Type B pancreatic cell (in vitro differentiated cells): ENCODE measurements at regions not wholly inside any gene's neighbourhood (a gene's known extent, or its start where the extent isn't known, plus 50 kb on each side); places are given as distances from the start of the nearest gene placed in this dataset.

ENCODE experiments used
- DNase-seq: peaks from one replicate; pipeline ENCODE4 v3.0.0; 2021; ENCODE audit warnings: mixed read lengths; ENCODE audit not compliant: unreplicated experiment; ENCODE audit errors: extremely low spot score
- H3K27ac Mint-ChIP-seq: 2 replicates; pipeline ENCODE4 v1.8.0; 2021; ENCODE audit warnings: mild to moderate bottlenecking, mixed read lengths
- H3K27me3 Mint-ChIP-seq: 2 replicates; pipeline ENCODE4 v1.8.0; 2021; ENCODE audit warnings: mixed read lengths
- H3K36me3 Mint-ChIP-seq: 2 replicates; pipeline ENCODE4 v1.8.0; 2021; ENCODE audit warnings: mixed read lengths
- H3K4me1 Mint-ChIP-seq: one replicate; pipeline ENCODE4 v1.8.0; 2021; ENCODE audit warnings: mixed read lengths; ENCODE audit not compliant: unreplicated experiment
- H3K4me3 Mint-ChIP-seq: 2 replicates; pipeline ENCODE4 v1.8.0; 2021; ENCODE audit warnings: mild to moderate bottlenecking, mixed read lengths
- H3K9me3 Mint-ChIP-seq: 2 replicates; pipeline ENCODE4 v1.8.0; 2021; ENCODE audit warnings: mixed read lengths
- TF ChIP-seq, protein P1 (sequence below): fragments of 200-600 bp; sonication (generic); conservative IDR thresholded peaks from 2 replicates; pipeline ENCODE4 v1.5.0; 2021; ENCODE audit warnings: antibody characterized with exemption, mild to moderate bottlenecking

DNA sequence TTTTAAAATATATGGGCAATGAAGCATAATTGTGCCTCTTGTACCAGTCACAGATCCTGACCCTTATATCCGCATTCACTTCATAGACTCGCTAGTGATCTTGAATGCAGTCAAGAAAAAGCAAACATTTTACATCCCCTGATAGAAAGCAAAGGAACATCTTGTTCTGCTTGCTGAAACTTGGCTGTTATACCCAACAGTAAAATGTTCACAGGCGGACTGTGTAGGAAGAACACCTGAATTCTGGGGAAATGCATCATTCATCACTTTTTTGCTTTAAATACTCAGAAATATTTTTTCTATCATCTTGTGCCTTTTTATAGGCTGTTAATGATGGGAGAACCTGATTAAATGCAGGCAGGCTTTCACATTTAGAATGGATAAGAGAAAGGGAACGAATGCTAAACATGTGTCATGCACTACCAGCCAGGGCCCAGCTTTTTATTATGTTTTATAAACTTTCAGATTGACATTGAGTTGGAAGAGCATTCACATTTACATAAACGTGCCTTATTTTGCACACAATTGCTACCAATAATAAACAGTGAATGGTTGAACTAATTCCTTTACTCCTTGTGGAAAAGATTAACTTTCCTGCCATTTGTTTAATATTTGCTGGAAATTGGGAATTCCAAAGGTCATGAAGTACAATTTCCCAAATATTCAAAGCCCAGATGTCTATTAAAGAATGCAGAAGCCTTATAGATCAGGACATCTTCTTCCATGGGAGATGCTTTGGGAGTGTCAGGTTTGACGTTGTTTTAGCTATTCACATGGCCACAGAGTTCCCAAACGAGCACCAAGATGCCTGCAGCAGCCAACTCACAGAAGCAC lies 756.2 kb downstream of the TLE1 start:
- Mint-ChIP-seq H3K9me3 (no peaks in the 10 kb centered on the region), H3K36me3 (no peaks in the 10 kb centered on the region), H3K4me3 (no peak overlapping the region), H3K27ac (no peak overlapping the region), H3K27me3 (no peaks in the 10 kb centered on the region), H3K4me1 (no peaks in the 10 kb centered on the region)
- TF ChIP-seq, protein P1, sequence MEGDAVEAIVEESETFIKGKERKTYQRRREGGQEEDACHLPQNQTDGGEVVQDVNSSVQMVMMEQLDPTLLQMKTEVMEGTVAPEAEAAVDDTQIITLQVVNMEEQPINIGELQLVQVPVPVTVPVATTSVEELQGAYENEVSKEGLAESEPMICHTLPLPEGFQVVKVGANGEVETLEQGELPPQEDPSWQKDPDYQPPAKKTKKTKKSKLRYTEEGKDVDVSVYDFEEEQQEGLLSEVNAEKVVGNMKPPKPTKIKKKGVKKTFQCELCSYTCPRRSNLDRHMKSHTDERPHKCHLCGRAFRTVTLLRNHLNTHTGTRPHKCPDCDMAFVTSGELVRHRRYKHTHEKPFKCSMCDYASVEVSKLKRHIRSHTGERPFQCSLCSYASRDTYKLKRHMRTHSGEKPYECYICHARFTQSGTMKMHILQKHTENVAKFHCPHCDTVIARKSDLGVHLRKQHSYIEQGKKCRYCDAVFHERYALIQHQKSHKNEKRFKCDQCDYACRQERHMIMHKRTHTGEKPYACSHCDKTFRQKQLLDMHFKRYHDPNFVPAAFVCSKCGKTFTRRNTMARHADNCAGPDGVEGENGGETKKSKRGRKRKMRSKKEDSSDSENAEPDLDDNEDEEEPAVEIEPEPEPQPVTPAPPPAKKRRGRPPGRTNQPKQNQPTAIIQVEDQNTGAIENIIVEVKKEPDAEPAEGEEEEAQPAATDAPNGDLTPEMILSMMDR: no peak
- no peak for DNase-seq

DNA sequence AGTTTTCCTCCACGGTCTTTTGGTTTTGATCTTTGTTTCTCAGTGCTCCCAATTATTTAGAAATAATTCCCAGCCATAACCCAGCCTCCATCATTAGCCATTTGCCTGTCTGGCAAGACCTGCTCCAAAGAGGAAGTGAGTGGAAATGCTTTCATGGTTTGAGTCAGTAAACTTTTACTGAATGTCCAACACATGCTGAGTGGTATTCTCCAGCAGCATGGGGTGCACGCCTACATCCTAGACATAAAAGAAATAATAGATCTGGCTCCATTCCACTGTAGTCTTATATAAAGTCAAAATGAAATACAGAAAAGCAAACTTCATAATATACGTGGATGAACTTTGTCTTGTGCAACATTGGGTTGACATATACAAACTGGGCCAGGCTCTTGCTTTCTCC lies 757.2 kb downstream of the TLE1 start:
- H3K4me3 Mint-ChIP-seq: no peak overlapping the region
- TF ChIP-seq, protein P1: no peak
- no peak overlapping the region for H3K27ac Mint-ChIP-seq
- no peaks in the 10 kb centered on the region for H3K36me3 Mint-ChIP-seq
- no peaks in the 10 kb centered on the region for H3K4me1 Mint-ChIP-seq
- H3K9me3 Mint-ChIP-seq: peaks cover 2% of the 10 kb centered on the region
- DNase-seq: no peak
- H3K27me3 Mint-ChIP-seq: no peaks in the 10 kb centered on the region

DNA sequence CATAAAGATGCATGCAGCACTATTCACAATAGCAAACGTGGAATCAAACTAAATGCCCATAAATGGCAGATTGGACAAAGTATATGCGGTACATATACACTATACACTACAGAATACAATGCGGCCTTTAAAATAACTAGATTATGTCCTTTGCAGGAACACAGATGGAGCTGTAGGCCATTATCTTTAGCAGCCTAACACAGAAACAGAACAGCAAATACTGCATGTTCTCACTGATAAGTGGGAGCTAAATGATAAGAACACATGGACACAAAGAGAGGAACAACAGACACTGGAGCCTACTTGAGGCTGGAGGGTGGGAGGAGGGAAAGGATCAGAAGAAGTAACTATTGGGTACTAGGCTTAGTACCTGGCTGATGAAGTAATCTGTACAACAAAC lies 758.2 kb downstream of the TLE1 start:
- no peaks in the 10 kb centered on the region for H3K4me1 Mint-ChIP-seq
- DNase-seq: no peak
- H3K9me3 Mint-ChIP-seq: peaks cover 5% of the 10 kb centered on the region
- H3K27ac Mint-ChIP-seq: no peak overlapping the region
- TF ChIP-seq, protein P1: no peak
- H3K36me3 Mint-ChIP-seq: no peaks in the 10 kb centered on the region
- no peak overlapping the region for H3K4me3 Mint-ChIP-seq
- H3K27me3 Mint-ChIP-seq: no peaks in the 10 kb centered on the region

DNA sequence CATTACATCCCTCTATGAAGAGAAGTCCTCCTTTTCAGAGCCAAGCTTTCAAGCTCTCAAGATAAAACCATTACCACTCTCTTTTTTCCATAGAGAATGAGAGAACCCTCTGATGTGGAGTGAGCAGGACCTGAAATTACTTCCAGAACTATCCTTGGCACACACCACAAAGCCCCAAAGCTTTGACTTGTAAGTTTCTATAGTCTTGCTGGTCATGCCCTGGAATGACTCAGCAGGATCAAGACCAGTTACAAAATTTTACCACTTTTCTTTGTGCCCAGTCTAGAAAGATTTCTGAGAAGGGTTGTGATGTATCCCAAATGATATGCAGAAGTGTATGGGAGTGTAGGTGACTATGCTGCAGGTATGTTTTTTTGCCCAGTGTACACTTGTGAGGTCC lies 760.6 kb downstream of the TLE1 start:
- no peaks in the 10 kb centered on the region for H3K4me1 Mint-ChIP-seq
- peaks cover 9% of the 10 kb centered on the region for H3K9me3 Mint-ChIP-seq
- no peak overlapping the region for H3K4me3 Mint-ChIP-seq
- no peaks in the 10 kb centered on the region for H3K27me3 Mint-ChIP-seq
- TF ChIP-seq, protein P1: no peak
- DNase-seq: no peak
- no peaks in the 10 kb centered on the region for H3K36me3 Mint-ChIP-seq
- H3K27ac Mint-ChIP-seq: no peak overlapping the region

DNA sequence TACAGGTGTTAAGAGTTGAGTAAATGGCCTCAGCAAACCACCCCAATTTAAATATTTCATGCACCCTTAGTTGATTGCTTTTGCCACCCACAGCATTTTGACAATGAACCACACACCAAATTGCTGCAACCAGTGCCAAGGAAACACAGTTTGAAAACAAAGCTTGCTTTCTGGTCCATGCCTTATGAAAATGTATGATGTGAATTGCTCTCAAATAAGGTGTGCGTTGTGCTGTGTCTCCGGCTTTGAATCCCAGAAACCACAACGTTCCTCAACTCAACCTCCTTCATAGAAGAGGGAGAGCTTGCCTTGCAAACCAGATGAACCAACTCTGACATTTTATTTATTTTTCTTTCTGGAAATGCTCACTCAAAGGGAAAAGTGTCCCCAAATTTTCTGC lies 762.7 kb downstream of the TLE1 start:
- no peaks in the 10 kb centered on the region for H3K27me3 Mint-ChIP-seq
- H3K4me1 Mint-ChIP-seq: no peaks in the 10 kb centered on the region

More for the DNA sequence above, 762.7 kb downstream of the TLE1 start:
- H3K36me3 Mint-ChIP-seq: no peaks in the 10 kb centered on the region
- no peak overlapping the region for H3K27ac Mint-ChIP-seq
- H3K4me3 Mint-ChIP-seq: no peak overlapping the region
- peaks cover 12% of the 10 kb centered on the region for H3K9me3 Mint-ChIP-seq
- DNase-seq: no peak
- TF ChIP-seq, protein P1: no peak
